Mesendoderm (in vitro differentiated cells): ENCODE measurements at regions not wholly inside any gene's neighbourhood (a gene's known extent, or its start where the extent isn't known, plus 50 kb on each side); places are given as distances from the start of the nearest gene placed in this dataset.

Experiments
- DNase-seq: peaks from one replicate; pipeline ENCODE4 v3.0.0; 2013
- H2AK5ac ChIP-seq: 2 replicates; pipeline ENCODE4 v1.6.1; 2013; ENCODE audit warnings: low read length, inconsistent platforms
- H2BK120ac ChIP-seq: 2 replicates; pipeline ENCODE4 v1.6.1; 2013; ENCODE audit warnings: low read depth, mild to moderate bottlenecking, low read length, moderate library complexity, mixed read lengths
- H2BK15ac ChIP-seq: replicated peaks from 2 replicates; pipeline ENCODE4 v1.6.1; 2013; ENCODE audit warnings: low read depth, mild to moderate bottlenecking, moderate library complexity
- H2BK5ac ChIP-seq: 2 replicates; pipeline ENCODE4 v1.6.1; 2013; ENCODE audit warnings: low read length, inconsistent platforms
- H3K18ac ChIP-seq: 2 replicates; pipeline ENCODE4 v1.6.1; 2013; ENCODE audit warnings: mild to moderate bottlenecking, low read length, mixed read lengths
- H3K23ac ChIP-seq: one replicate; pipeline ENCODE4 v1.6.1; 2013; ENCODE audit warnings: low read length
- H3K27ac ChIP-seq: 2 replicates; pipeline ENCODE4 v1.5.1; 2013; ENCODE audit warnings: low read depth, mild to moderate bottlenecking, inconsistent platforms, low read length, moderate library complexity
- H3K27me3 ChIP-seq: 2 replicates; pipeline ENCODE4 v1.6.1; 2013; ENCODE audit warnings: low read length, control low read depth, mild to moderate bottlenecking, inconsistent platforms; ENCODE audit not compliant: insufficient read depth, poor library complexity
- H3K36me3 ChIP-seq: 2 replicates; pipeline ENCODE4 v1.6.1; 2013; ENCODE audit warnings: low read length, inconsistent platforms; ENCODE audit not compliant: control insufficient read depth, insufficient read depth
- H3K4ac ChIP-seq: one replicate; pipeline ENCODE4 v1.6.1; 2013; ENCODE audit warnings: low read depth, mild to moderate bottlenecking, low read length, moderate library complexity
- H3K4me1 ChIP-seq: 2 replicates; pipeline ENCODE4 v1.6.1; 2013; ENCODE audit warnings: low read depth, low read length, inconsistent platforms; ENCODE audit not compliant: control insufficient read depth
- H3K4me2 ChIP-seq: 2 replicates; pipeline ENCODE4 v1.6.1; 2013; ENCODE audit warnings: low read length
- H3K4me3 ChIP-seq: 2 replicates; pipeline ENCODE4 v1.5.1; 2013; ENCODE audit warnings: mild to moderate bottlenecking, low read length
- H3K56ac ChIP-seq: one replicate; pipeline ENCODE4 v1.6.1; 2013; ENCODE audit warnings: low read length
- H3K79me1 ChIP-seq: 2 replicates; pipeline ENCODE4 v1.6.1; 2013; ENCODE audit warnings: low read length, inconsistent platforms
- H3K79me2 ChIP-seq: 2 replicates; pipeline ENCODE4 v1.6.1; 2013; ENCODE audit warnings: mild to moderate bottlenecking, low read length; ENCODE audit not compliant: control insufficient read depth, insufficient read depth
- H3K9ac ChIP-seq: 2 replicates; pipeline ENCODE4 v1.6.1; 2013; ENCODE audit warnings: low read length, inconsistent platforms
- H4K5ac ChIP-seq: one replicate; pipeline ENCODE4 v1.6.1; 2013; ENCODE audit warnings: low read length
- H4K8ac ChIP-seq: one replicate; pipeline ENCODE4 v1.6.1; 2013; ENCODE audit warnings: low read depth, mild to moderate bottlenecking, control low read depth, low read length, moderate library complexity
- WGBS: extraction: QIAGEN DNeasy Blood & Tissue Kit; methylation state at CpG from one replicate; pipeline ENCODE4 v1.1.7; 2013; ENCODE audit warnings: low lambda C conversion rate, missing lambda C conversion rate; ENCODE audit not compliant: insufficient coverage; ENCODE audit errors: extremely low coverage; 5-methylcytosine and 5-hydroxymethylcytosine counted together

DNA sequence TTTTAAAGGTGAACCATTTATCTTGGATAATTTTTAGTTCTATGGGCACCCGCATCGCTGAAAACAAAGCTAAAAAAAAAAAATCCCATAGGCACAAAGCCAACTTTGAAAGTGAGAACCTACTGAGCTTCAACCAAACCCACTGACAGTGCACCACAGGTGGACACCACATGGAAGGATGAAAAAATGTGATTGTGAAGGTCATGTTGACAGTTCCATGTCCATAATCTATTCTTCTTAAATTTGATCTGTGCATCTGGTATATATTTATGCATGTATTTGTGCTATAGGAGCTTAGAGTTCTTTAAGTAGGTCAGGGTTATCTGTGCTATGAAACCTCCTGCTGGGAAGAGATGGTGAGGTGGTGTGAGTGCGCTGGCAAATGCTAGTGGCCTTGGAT, 374.3 kb downstream of the SPRY1 start:
- no peak overlapping the region for H3K4me3 ChIP-seq
- H3K23ac ChIP-seq = no peak overlapping the region
- H3K4me2 ChIP-seq = no peak overlapping the region
- no peak overlapping the region for H3K27ac ChIP-seq
- H3K79me2 ChIP-seq = no peaks in the 10 kb centered on the region
- H2BK5ac ChIP-seq = no peak overlapping the region
- H2BK120ac ChIP-seq = no peak overlapping the region
- H2BK15ac ChIP-seq = no peak overlapping the region
- H3K9ac ChIP-seq = no peak overlapping the region
- no peak overlapping the region for H4K5ac ChIP-seq
- DNase-seq = peak; percentile 32
- H3K56ac ChIP-seq = no peak overlapping the region
- no peaks in the 10 kb centered on the region for H3K27me3 ChIP-seq
- no peak overlapping the region for H4K8ac ChIP-seq
- no peak overlapping the region for H2AK5ac ChIP-seq
- H3K36me3 ChIP-seq = no peaks in the 10 kb centered on the region
- no peak overlapping the region for H3K18ac ChIP-seq
- no peaks in the 10 kb centered on the region for H3K79me1 ChIP-seq
- no peak overlapping the region for H3K4ac ChIP-seq
- WGBS = no CpG with 5 or more reads among the region's 3 CpGs
- no peaks in the 10 kb centered on the region for H3K4me1 ChIP-seq

DNA sequence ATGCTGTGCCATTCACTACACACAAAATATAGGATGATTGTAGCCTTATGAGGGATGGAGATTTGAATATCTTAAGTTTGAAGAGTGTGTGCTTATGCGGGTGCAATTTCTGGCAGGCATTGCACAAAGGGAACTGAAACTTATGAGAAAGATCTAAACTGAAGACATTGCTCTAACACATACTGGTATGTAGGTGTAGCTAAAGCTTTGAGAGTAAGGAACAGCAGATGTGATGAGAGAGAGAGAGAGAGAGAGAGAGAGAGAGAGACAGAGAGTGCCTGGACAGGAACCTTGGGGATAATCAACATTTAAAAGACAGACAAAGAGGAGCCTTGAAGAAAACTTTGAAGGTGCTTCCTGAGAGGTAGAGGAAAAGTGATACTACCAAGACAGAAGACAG, 379.7 kb downstream of the SPRY1 start:
- Histone ChIP-seq H3K4me3 (no peak overlapping the region), H3K4me1 (no peaks in the 10 kb centered on the region), H3K23ac (no peak overlapping the region), H3K56ac (no peak overlapping the region), H2AK5ac (no peak overlapping the region), H3K9ac (no peak overlapping the region), H3K79me2 (no peaks in the 10 kb centered on the region), H3K18ac (no peak overlapping the region), H4K5ac (no peak overlapping the region), H2BK120ac (no peak overlapping the region), H3K79me1 (no peaks in the 10 kb centered on the region), H3K36me3 (no peaks in the 10 kb centered on the region), H3K27me3 (no peaks in the 10 kb centered on the region), H3K4me2 (no peak overlapping the region), H4K8ac (no peak overlapping the region), H2BK5ac (no peak overlapping the region), H3K27ac (no peak overlapping the region), H2BK15ac (no peak overlapping the region), H3K4ac (no peak overlapping the region)
- WGBS = no CpG with 5 or more reads among the region's 1 CpG
- no peak for DNase-seq

DNA sequence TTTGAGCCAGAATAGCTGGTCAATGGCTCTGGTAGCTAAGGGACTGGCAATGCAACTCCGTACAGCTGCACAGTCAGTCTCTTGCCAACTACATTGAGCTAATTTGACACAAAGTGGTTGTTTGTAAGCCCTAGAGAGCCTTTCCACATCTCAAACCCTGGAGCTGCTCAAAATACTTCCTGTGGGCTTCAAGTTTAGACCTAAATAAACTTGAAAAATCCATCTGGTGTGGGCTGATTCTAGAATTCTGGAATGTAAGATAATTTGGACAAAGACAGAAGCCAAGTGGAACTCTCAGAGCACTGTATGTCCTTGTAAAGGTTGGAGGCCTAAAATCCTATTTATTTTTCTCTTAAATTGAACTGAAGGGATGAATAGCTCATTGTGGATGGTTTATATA, 380.8 kb downstream of the SPRY1 start:
- Histone ChIP-seq H3K4me2 (no peak overlapping the region), H3K56ac (no peak overlapping the region), H3K18ac (no peak overlapping the region), H2BK5ac (no peak overlapping the region), H2BK15ac (no peak overlapping the region), H2BK120ac (no peak overlapping the region), H2AK5ac (no peak overlapping the region), H3K4me3 (no peak overlapping the region), H3K79me1 (no peaks in the 10 kb centered on the region), H3K27ac (no peak overlapping the region), H3K79me2 (no peaks in the 10 kb centered on the region), H4K5ac (no peak overlapping the region), H3K4ac (no peak overlapping the region), H3K9ac (no peak overlapping the region), H3K4me1 (no peaks in the 10 kb centered on the region), H3K36me3 (no peaks in the 10 kb centered on the region), H3K27me3 (no peaks in the 10 kb centered on the region), H3K23ac (no peak overlapping the region), H4K8ac (no peak overlapping the region)
- no peak for DNase-seq
- WGBS = no CpG with 5 or more reads among the region's 1 CpG

DNA sequence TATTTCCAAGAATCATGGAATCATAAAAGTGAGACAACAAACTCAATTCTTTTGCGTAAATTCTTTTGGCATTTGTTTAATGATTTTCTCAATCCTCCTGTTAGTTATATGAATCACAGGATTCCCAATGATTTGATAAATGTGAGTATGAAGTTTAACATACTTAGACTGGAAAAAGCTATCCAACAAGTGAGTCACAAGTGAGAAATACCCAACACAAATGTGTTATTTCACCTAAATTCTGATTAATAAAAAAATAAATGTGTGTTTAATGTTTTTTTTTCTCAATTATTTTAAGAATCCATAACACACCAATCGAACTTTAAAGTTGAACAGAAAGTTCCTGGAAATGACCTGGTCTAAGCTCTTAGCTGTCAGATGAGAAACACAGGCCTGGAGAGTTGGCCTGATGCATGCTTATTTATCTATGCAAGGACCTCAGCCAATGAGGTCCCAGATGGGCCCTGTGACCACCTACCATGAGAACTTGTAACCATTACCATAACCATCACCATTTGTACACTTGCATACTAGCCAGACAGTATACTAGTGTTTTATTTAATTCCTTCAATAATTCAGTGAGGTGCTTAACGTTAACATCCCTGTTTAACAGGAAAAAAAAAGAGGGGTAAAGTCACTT, 386.7 kb downstream of the SPRY1 start:
- no peaks in the 10 kb centered on the region for H3K4me1 ChIP-seq
- H4K8ac ChIP-seq = no peak overlapping the region
- no peak overlapping the region for H2AK5ac ChIP-seq
- no peak overlapping the region for H4K5ac ChIP-seq
- no CpG with 5 or more reads among the region's 3 CpGs for WGBS
- no peak overlapping the region for H2BK120ac ChIP-seq
- H3K4me3 ChIP-seq = no peak overlapping the region
- no peak overlapping the region for H3K18ac ChIP-seq
- H3K36me3 ChIP-seq = no peaks in the 10 kb centered on the region
- no peaks in the 10 kb centered on the region for H3K79me1 ChIP-seq
- no peak overlapping the region for H2BK15ac ChIP-seq
- no peak overlapping the region for H2BK5ac ChIP-seq
- DNase-seq = no peak
- no peak overlapping the region for H3K56ac ChIP-seq
- H3K27ac ChIP-seq = no peak overlapping the region
- H3K23ac ChIP-seq = no peak overlapping the region
- H3K9ac ChIP-seq = no peak overlapping the region
- no peak overlapping the region for H3K4ac ChIP-seq
- no peak overlapping the region for H3K4me2 ChIP-seq
- H3K79me2 ChIP-seq = no peaks in the 10 kb centered on the region
- H3K27me3 ChIP-seq = no peaks in the 10 kb centered on the region

GRCh38 chr4:123783921-123784320, 387.3 kb downstream of the SPRY1 start:
- Histone ChIP-seq H2BK120ac (no peak overlapping the region), H3K79me2 (no peaks in the 10 kb centered on the region), H3K56ac (no peak overlapping the region), H3K9ac (no peak overlapping the region), H2AK5ac (no peak overlapping the region), H3K4me1 (no peaks in the 10 kb centered on the region), H3K27me3 (no peaks in the 10 kb centered on the region), H3K4ac (no peak overlapping the region), H4K5ac (no peak overlapping the region), H3K4me3 (no peak overlapping the region), H3K23ac (no peak overlapping the region), H3K27ac (no peak overlapping the region), H4K8ac (no peak overlapping the region), H3K36me3 (no peaks in the 10 kb centered on the region), H2BK15ac (no peak overlapping the region), H2BK5ac (no peak overlapping the region), H3K79me1 (no peaks in the 10 kb centered on the region), H3K18ac (no peak overlapping the region), H3K4me2 (no peak overlapping the region)
- no peak for DNase-seq

DNA sequence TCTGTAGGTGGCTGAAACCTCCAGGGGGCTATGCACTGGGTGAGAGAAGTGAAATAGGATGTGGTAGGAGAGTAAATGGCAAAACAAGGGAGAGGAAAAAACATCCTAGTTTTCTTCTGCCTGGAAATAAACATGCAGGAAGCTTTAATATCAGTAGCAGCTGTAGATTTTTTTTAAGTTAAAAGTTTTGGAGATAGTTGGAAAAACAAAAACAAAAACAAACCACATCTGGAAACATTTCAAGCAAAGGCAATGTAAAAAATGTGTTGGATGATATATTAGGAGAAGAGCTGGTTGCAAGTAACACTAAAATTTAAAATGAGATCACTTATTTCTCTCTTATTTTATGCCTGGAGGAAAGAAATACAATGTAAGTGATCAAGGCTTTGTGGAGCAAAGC, 388.0 kb downstream of the SPRY1 start:
- no peak overlapping the region for H4K5ac ChIP-seq
- no peak overlapping the region for H2AK5ac ChIP-seq
- no peak overlapping the region for H2BK120ac ChIP-seq
- no peak overlapping the region for H3K27ac ChIP-seq
- H3K79me1 ChIP-seq = no peaks in the 10 kb centered on the region
- no peak overlapping the region for H3K9ac ChIP-seq
- no peak overlapping the region for H3K18ac ChIP-seq
- no peak for DNase-seq
- no peak overlapping the region for H3K4ac ChIP-seq
- H3K56ac ChIP-seq = no peak overlapping the region
- H3K4me2 ChIP-seq = no peak overlapping the region
- H3K4me3 ChIP-seq = no peak overlapping the region
- H2BK15ac ChIP-seq = no peak overlapping the region
- no peaks in the 10 kb centered on the region for H3K4me1 ChIP-seq
- no peaks in the 10 kb centered on the region for H3K36me3 ChIP-seq
- H3K23ac ChIP-seq = no peak overlapping the region
- no peaks in the 10 kb centered on the region for H3K79me2 ChIP-seq
- no peak overlapping the region for H4K8ac ChIP-seq
- H3K27me3 ChIP-seq = no peaks in the 10 kb centered on the region
- no peak overlapping the region for H2BK5ac ChIP-seq
